Astrocyte (in vitro differentiated cells and primary cell): ENCODE measurements at regions not wholly inside any gene's neighbourhood (a gene's known extent, or its start where the extent isn't known, plus 50 kb on each side); places are given as distances from the start of the nearest gene placed in this dataset.

Source experiments
- EZH2 ChIP-seq: IDR thresholded peaks from 2 replicates; pipeline ENCODE4 v1.6.1; 2012; ENCODE audit warnings: mild to moderate bottlenecking, low read length, inconsistent platforms; ENCODE audit not compliant: insufficient read depth
- TF ChIP-seq, protein P1 (sequence below): IDR thresholded peaks from 2 replicates; pipeline ENCODE4 v1.5.1; 2011; ENCODE audit warnings: low read depth, mild to moderate bottlenecking, inconsistent platforms, low read length, moderate library complexity; ENCODE audit not compliant: insufficient read depth

DNA sequence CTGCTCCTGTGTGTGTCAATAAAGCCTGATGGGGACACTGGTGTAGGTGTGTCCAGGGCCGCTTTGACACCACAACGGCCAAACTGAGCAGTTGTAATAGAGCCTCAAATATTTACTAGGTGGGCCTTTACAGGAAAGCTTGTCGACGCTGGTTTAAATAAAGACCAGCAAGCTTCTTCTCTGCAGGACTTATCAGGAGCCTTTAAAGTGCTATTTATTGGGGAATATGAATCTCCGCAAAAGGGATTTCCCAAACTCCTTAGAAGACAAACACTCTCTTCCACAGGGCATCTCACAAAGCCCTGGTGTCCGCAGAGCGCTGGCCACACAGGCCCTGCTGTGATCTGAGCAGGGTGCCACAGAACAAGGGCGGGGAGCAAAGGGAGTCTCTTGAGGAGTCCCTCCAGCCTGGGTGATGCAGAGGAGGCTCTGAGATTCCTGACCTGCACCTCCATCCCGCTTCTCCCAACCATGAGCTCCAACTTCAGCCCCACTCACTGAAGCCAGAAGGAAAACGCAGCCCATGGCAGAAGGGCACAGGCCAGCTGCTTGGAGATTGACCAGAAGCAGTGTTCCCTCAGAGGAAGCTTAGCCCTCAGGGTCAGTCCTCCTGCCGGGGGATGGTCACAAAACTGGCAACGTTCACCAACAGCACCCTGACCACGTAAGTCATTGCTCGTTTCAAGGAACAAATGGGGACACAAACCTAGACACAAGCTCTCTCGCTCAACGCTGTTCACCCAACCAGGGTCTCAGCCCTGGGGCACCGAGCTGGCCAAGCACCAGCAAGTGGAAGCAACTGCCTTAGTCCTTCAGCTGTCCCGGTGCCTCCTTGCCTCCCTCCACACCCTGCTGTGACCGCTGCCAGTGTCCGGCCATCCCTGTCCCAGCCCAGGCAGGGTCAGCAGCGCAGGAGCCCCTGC, 129.5 kb downstream of the OAT start:
- TF ChIP-seq, protein P1, sequence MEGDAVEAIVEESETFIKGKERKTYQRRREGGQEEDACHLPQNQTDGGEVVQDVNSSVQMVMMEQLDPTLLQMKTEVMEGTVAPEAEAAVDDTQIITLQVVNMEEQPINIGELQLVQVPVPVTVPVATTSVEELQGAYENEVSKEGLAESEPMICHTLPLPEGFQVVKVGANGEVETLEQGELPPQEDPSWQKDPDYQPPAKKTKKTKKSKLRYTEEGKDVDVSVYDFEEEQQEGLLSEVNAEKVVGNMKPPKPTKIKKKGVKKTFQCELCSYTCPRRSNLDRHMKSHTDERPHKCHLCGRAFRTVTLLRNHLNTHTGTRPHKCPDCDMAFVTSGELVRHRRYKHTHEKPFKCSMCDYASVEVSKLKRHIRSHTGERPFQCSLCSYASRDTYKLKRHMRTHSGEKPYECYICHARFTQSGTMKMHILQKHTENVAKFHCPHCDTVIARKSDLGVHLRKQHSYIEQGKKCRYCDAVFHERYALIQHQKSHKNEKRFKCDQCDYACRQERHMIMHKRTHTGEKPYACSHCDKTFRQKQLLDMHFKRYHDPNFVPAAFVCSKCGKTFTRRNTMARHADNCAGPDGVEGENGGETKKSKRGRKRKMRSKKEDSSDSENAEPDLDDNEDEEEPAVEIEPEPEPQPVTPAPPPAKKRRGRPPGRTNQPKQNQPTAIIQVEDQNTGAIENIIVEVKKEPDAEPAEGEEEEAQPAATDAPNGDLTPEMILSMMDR: no peak
- no peak for TF ChIP-seq EZH2
